GM23248 (cell line): ENCODE measurements at regions not wholly inside any gene's neighbourhood (a gene's known extent, or its start where the extent isn't known, plus 50 kb on each side); places are given as distances from the start of the nearest gene placed in this dataset. TPM values are rescaled to one million over a fixed set of nuclear protein-coding genes. Genes with fewer than 3 reads are reported as not detected.
"Not testable (repeated sequence)": the region's sequence is repeated elsewhere in the genome, so short reads cannot be mapped to it uniquely, and the experiment has no call there.

ENCODE experiments used
- DNase-seq: peaks from one replicate; pipeline ENCODE4 v3.0.0-alpha.2; 2015
- H2AFZ ChIP-seq: fragments of 200-600 bp; sonication (generic); 2 replicates; pipeline ENCODE4 v1.6.1; 2016; ENCODE audit warnings: antibody characterized with exemption
- H3F3A ChIP-seq: fragments of 200-600 bp; sonication (generic); 2 replicates; pipeline ENCODE4 v1.6.1; 2016; ENCODE audit warnings: mild to moderate bottlenecking, antibody characterized with exemption, mixed run types; ENCODE audit not compliant: insufficient read depth
- H3K27ac ChIP-seq: fragments of 200-600 bp; sonication (generic); 2 replicates; pipeline ENCODE4 v1.5.1; 2016; ENCODE audit warnings: mild to moderate bottlenecking
- H3K27me3 ChIP-seq: fragments of 200-600 bp; sonication (generic); replicated peaks from 2 replicates; pipeline ENCODE4 v1.6.1; 2016; ENCODE audit warnings: mild to moderate bottlenecking; ENCODE audit not compliant: insufficient read depth
- H3K36me3 ChIP-seq: fragments of 200-600 bp; sonication (generic); 2 replicates; pipeline ENCODE4 v1.6.1; 2016; ENCODE audit warnings: low read depth, mild to moderate bottlenecking
- H3K4me1 ChIP-seq: fragments of 200-600 bp; sonication (generic); 2 replicates; pipeline ENCODE4 v1.6.1; 2016; ENCODE audit warnings: mild to moderate bottlenecking; ENCODE audit not compliant: insufficient read depth
- H3K4me2 ChIP-seq: fragments of 200-600 bp; sonication (generic); one replicate; pipeline ENCODE4 v1.6.1; 2016; ENCODE audit warnings: mild to moderate bottlenecking; ENCODE audit not compliant: unreplicated experiment
- H3K4me3 ChIP-seq: fragments of 200-600 bp; sonication (generic); 2 replicates; pipeline ENCODE4 v1.5.1; 2016; ENCODE audit warnings: mild to moderate bottlenecking
- H3K79me2 ChIP-seq: fragments of 200-600 bp; sonication (generic); 2 replicates; pipeline ENCODE4 v1.6.1; 2016; ENCODE audit warnings: mild to moderate bottlenecking; ENCODE audit not compliant: insufficient read depth
- H3K9ac ChIP-seq: fragments of 200-600 bp; sonication (generic); 2 replicates; pipeline ENCODE4 v1.6.1; 2016; ENCODE audit warnings: mild to moderate bottlenecking
- H3K9me2 ChIP-seq: fragments of 200-600 bp; sonication (generic); 2 replicates; pipeline ENCODE4 v1.6.1; 2016; ENCODE audit warnings: mixed run types, mild to moderate bottlenecking, moderate library complexity; ENCODE audit not compliant: insufficient read depth
- H3K9me3 ChIP-seq: fragments of 200-600 bp; sonication (generic); one replicate; pipeline ENCODE4 v1.6.1; 2017; ENCODE audit warnings: low read depth
- H4K20me1 ChIP-seq: fragments of 200-600 bp; sonication (generic); 2 replicates; pipeline ENCODE4 v1.6.0; 2016; ENCODE audit not compliant: insufficient read depth
- WGBS, 2 experiments: methylation state at CpG; one replicate each; pipeline ENCODE4 v1.1.6; 2015 to 2017; ENCODE audit warnings: low lambda C conversion rate in 2 of 2, low coverage in 1 of 2; ENCODE audit errors: missing lambda C conversion rate in 2 of 2; 5-methylcytosine and 5-hydroxymethylcytosine counted together
- in situ Hi-C: fragments of 300-500 bp; cut with MboI; formaldehyde crosslinking; loops from 2 replicates; pipeline ENCODE4 v1.15.0; 2020
- microRNA-seq: library from miRNA; unstranded; fragments of <30 nt; microRNA quantifications from one replicate; pipeline ENCODE4, GENCODE V29; 2016; ENCODE audit warnings: borderline number of aligned reads
- small RNA-seq: library from RNA; depleted of rRNA; stranded (forward); fragments of <200 nt; gene quantifications from one replicate; pipeline ENCODE3, GENCODE V24; 2014; ENCODE audit warnings: low read depth, low replicate concordance

DNA sequence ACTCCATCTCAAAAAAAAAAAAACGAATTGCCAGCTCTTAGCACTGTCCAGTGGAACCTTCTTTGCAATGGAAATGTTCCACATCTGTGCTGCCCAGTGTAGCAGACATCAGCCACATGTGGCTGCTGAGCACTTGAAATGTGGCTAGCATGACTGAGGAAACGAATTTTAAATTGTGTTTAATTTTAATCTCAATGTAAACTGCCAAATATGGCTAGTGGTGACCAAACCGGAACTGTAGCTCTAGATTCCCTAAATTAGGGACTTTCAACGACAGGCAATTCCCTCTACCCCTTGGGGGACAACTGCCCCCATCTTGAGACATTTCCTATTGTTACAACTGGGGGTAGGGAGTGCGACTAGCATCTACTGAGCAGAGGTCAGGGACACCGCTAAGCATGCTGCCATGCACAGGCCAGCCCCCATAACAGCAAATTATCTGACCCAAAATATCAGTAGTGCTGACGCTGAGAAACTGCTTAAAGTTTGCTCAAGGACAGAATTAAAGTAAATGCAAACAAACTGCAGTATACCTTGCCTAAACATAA, 52.4 kb upstream of the PDPR start:
- in situ Hi-C loops, H3K27me3 ChIP-seq, H3K4me2 ChIP-seq, H3K36me3 ChIP-seq, H3K4me3 ChIP-seq, H3K27ac ChIP-seq, H2AFZ ChIP-seq, H3F3A ChIP-seq, H3K9ac ChIP-seq, DNase-seq, H3K9me2 ChIP-seq, H3K9me3 ChIP-seq: not testable (repeated sequence)
- whole genome bisulfite sequencing, 2 experiments = 75 to 76% methylated on average over 7 of the region's 7 CpGs
- Histone ChIP-seq H4K20me1 (peaks cover 16% of the 10 kb centered on the region; the same call in 1 of the 2 replicates), H3K79me2 (peaks cover 98% of the 10 kb centered on the region), H3K4me1 (peaks cover 11% of the 10 kb centered on the region)

DNA sequence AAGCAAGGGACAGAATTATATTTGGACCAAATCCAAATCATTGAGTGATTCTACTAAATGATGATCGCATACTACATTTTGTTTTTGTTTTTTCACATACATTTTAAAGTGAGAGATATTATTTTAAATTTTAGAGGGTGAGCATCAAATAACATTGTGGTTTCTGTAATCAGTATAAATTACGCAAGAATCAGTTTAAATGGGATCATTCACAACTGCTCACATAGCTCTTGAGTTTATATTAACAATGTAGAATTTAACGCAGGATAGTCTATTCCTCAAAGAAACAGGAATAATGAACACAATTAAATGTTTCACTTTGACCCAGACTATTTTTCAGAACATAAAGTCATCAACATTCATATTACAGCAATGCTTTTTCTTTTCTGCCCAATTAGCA, 51.2 kb upstream of the PDPR start:
- peak; percentile 2 for DNase-seq
- H3K9me3 ChIP-seq, H3K9me2 ChIP-seq, H3K27ac ChIP-seq, H3F3A ChIP-seq, in situ Hi-C loops, H3K36me3 ChIP-seq, H3K27me3 ChIP-seq, H2AFZ ChIP-seq, H3K9ac ChIP-seq: not testable (repeated sequence)
- Histone ChIP-seq H3K4me3 (peak overlapping the region; percentile 91; the same call in 1 of the 2 replicates), H3K79me2 (peaks cover 88% of the 10 kb centered on the region), H3K4me2 (peak overlapping the region; percentile 68), H4K20me1 (peaks cover 16% of the 10 kb centered on the region; the same call in 1 of the 2 replicates), H3K4me1 (peaks cover 11% of the 10 kb centered on the region)
- WGBS, 2 experiments = 87 to 93% methylated on average over 3 of the region's 3 CpGs

Small RNA genes in the stretch of these regions (microRNA-seq; reads per million reads assigned to microRNA genes)
- not detected for gene MIR1972-2

Small RNA genes in the stretch of these regions (small RNA-seq; reads per million reads assigned to genes)
- not detected for gene MIR1972-2
